Spleen (tissue), 11 donors: ENCODE measurements at regions not wholly inside any gene's neighbourhood (a gene's known extent, or its start where the extent isn't known, plus 50 kb on each side); places are given as distances from the start of the nearest gene placed in this dataset.

Source experiments
- DNase-seq: peaks from one replicate; pipeline ENCODE4 v3.0.0-alpha.2; 2020
- H3K27ac ChIP-seq, 8 donors: fragments of 200-600 bp; sonication (generic) in 7 of 8; 1 replicate in 4 of 8; 2 replicates in 4 of 8; pipeline versions ENCODE4 v1.5.0 to v1.8.0; 2016 to 2021; ENCODE audit warnings: inconsistent platforms in 4 of 8, mild to moderate bottlenecking in 4 of 8, moderate library complexity in 1 of 8
- H3K27me3 ChIP-seq, 7 donors: fragments of 200-600 bp; sonication (generic) in 6 of 7; replicated peaks in 1 of 7; 1 replicate in 4 of 7; 2 replicates in 3 of 7; pipeline versions ENCODE4 v1.5.0 to v1.8.0; 2016 to 2021; ENCODE audit warnings: inconsistent platforms in 3 of 7, mild to moderate bottlenecking in 1 of 7
- H3K36me3 ChIP-seq, 6 donors: fragments of 200-600 bp; sonication (generic) in 5 of 6; 1 replicate in 4 of 6; 2 replicates in 2 of 6; pipeline versions ENCODE4 v1.5.0 to v1.8.0; 2016 to 2021; ENCODE audit warnings: inconsistent platforms in 2 of 6
- H3K4me1 ChIP-seq, 6 donors: fragments of 200-600 bp; sonication (generic) in 5 of 6; 1 replicate in 3 of 6; 2 replicates in 3 of 6; pipeline versions ENCODE4 v1.5.0 to v1.8.0; 2016 to 2021; ENCODE audit warnings: inconsistent platforms in 3 of 6
- H3K4me3 ChIP-seq, 8 donors: fragments of 200-600 bp; sonication (generic) in 7 of 8; 1 replicate in 4 of 8; 2 replicates in 4 of 8; pipeline versions ENCODE4 v1.5.0 to v1.8.0; 2016 to 2021; ENCODE audit warnings: inconsistent platforms in 4 of 8, mild to moderate bottlenecking in 4 of 8, moderate library complexity in 2 of 8
- H3K9me3 ChIP-seq, 8 donors: fragments of 200-600 bp; sonication (generic) in 7 of 8; 1 replicate in 4 of 8; 2 replicates in 4 of 8; pipeline versions ENCODE4 v1.5.0 to v1.8.0; 2016 to 2021; ENCODE audit warnings: inconsistent platforms in 4 of 8
- CTCF ChIP-seq, 11 experiments: fragments of 200-600 bp in 7 of 11; fragments of 450-650 bp in 4 of 11; sonication (generic) in 4 of 11; IDR thresholded peaks in 8 of 11; conservative IDR thresholded peaks in 3 of 11; 1 replicate in 7 of 11; 2 replicates in 4 of 11; pipeline versions ENCODE4 v1.4.0 to v1.8.0; 2016 to 2021; ENCODE audit warnings: antibody characterized with exemption in 11 of 11, inconsistent platforms in 4 of 11, mild to moderate bottlenecking in 1 of 11
- POLR2A ChIP-seq, 3 donors: fragments of 450-650 bp; IDR thresholded peaks; one replicate each; pipeline ENCODE4 v1.5.1; 2017; ENCODE audit warnings: antibody characterized with exemption in 3 of 3, mild to moderate bottlenecking in 1 of 3
- POLR2AphosphoS5 ChIP-seq, 3 donors: sonication (generic); formaldehyde crosslinking; IDR thresholded peaks; one replicate each; pipeline ENCODE4 v1.5.1; 2017; ENCODE audit warnings: antibody characterized with exemption in 3 of 3
- WGBS, 5 donors: extraction: QIAGEN DNeasy Blood & Tissue Kit in 3 of 5; methylation state at CpG; one replicate each; pipeline versions ENCODE4 v1.1.5 to v1.1.7; 2013 to 2018; 5-methylcytosine and 5-hydroxymethylcytosine counted together
- intact Hi-C: fragments of 100-400 bp; cut with DNase I; formaldehyde crosslinking; loops from one replicate; pipeline ENCODE4 v1.15.0; 2023; ENCODE audit warnings: low total_unique reads
- donor health status: healthy with polysubstance abuse.
- donor health status: DM: no; HTN: no; CAD: no; lungs with moderate emphysema.
- donor health status: DM: no; HTN: no; CAD: no.
- donor health status: Bipolar disorder and iron deficiency.
- donor health status: healthy.
- donor health status: DM: no; HTN: no; CAD: no.
- donor health status: DM: yes; HTN: yes; CAD: no.

DNA sequence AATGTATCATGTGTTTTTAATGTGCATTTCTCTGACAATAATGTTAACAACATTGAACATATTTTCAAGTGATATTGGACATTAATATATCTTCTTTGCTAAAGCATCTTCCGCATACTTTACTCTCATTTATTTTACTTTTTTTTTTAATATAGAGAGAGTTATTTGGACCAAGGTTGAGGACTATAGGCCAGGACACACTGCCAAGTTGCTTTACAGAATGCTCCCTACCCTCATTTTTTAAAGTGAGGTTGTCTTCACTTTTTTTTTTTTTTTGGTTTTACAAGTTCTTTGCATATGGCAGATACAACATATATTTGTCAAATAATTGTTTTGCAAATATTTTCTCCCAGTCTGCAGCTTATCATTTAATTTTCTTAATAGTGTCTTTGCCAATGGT is 201.8 kb downstream of the OSR1 start:
- H3K27ac ChIP-seq, result no peak overlapping the region
- no peaks in the 10 kb centered on the region for H3K36me3 ChIP-seq
- H3K27me3 ChIP-seq, result no peaks in the 10 kb centered on the region
- H3K4me1 ChIP-seq, result no peaks in the 10 kb centered on the region
- 90 to 100% (median 98%) methylated on average over 1 of the region's 1 CpG for WGBS, 5 donors
- intact Hi-C loops, result no loop called here
- no peak overlapping the region for H3K4me3 ChIP-seq
- TF ChIP-seq POLR2AphosphoS5 (IDR thresholded peaks at IDR 0.05), result no peak
- no peak for TF ChIP-seq POLR2A (IDR thresholded peaks at IDR 0.05)
- TF ChIP-seq CTCF (IDR thresholded peaks at IDR 0.05 in 8 of 11, conservative IDR thresholded peaks at IDR 0.05 in 3 of 11), result no peak
- H3K9me3 ChIP-seq, result peaks cover 0 to 25% (median 16%) of the 10 kb centered on the region in 8 donors
- DNase-seq, result no peak

DNA sequence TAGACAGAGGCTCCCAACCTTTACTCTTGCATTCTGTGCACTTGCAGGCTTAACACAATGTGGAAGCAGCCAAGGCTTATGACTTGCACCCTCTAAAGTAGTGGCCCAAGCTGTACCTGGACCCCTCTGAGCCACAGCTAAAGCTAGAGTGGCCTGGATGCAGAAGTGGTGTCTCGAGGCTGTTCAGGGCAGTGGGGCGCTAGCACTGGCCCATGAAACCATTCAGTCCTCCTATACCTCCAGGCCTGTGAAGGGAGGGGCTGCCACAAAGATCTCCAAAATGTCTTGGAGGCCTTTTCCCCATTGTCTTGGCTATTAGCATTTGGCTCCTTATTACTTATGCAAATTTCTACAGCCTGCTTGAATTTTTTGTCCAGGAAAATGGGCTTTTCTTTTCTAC is 207.7 kb downstream of the OSR1 start:
- intact Hi-C loops, result no loop called here
- no peak for TF ChIP-seq CTCF (IDR thresholded peaks at IDR 0.05 in 8 of 11, conservative IDR thresholded peaks at IDR 0.05 in 3 of 11)
- no peak for TF ChIP-seq POLR2A (IDR thresholded peaks at IDR 0.05)
- TF ChIP-seq POLR2AphosphoS5 (IDR thresholded peaks at IDR 0.05), result no peak
- no peak overlapping the region for H3K27ac ChIP-seq
- H3K4me3 ChIP-seq, result no peak overlapping the region
- no peaks in the 10 kb centered on the region for H3K27me3 ChIP-seq
- H3K4me1 ChIP-seq, result no peaks in the 10 kb centered on the region
- no peaks in the 10 kb centered on the region for H3K36me3 ChIP-seq
- H3K9me3 ChIP-seq, result peaks cover 0 to 37% (median 30%) of the 10 kb centered on the region in 8 donors
- no peak for DNase-seq
- WGBS, 5 donors, result 75 to 94% (median 82%) methylated on average over 2 of the region's 2 CpGs

- Histone ChIP-seq H3K27ac (no peak overlapping the region), H3K27me3 (no peaks in the 10 kb centered on the region), H3K4me3 (no peak overlapping the region), H3K4me1 (no peaks in the 10 kb centered on the region), H3K36me3 (no peaks in the 10 kb centered on the region), H3K9me3 (peaks cover 0 to 29% (median 23%) of the 10 kb centered on the region in 8 donors)
- TF ChIP-seq CTCF (IDR thresholded peaks at IDR 0.05 in 8 of 11, conservative IDR thresholded peaks at IDR 0.05 in 3 of 11) (no peak), POLR2AphosphoS5 (IDR thresholded peaks at IDR 0.05) (no peak), POLR2A (IDR thresholded peaks at IDR 0.05) (no peak)
- 69 to 89% (median 83%) methylated on average over 1 of the region's 1 CpG for WGBS, 5 donors
- intact Hi-C loops, result no loop called here
- no peak for DNase-seq
Observed at GRCh38 chr2:19146867-19147266, 211.6 kb downstream of the OSR1 start.

- H3K36me3 ChIP-seq, result no peaks in the 10 kb centered on the region
- H3K4me1 ChIP-seq, result no peaks in the 10 kb centered on the region
- intact Hi-C loops, result no loop called here
- no peak overlapping the region for H3K4me3 ChIP-seq
- no peak for DNase-seq
- H3K27me3 ChIP-seq, result no peaks in the 10 kb centered on the region
- no peak overlapping the region for H3K27ac ChIP-seq
- TF ChIP-seq POLR2A (IDR thresholded peaks at IDR 0.05) (no peak), CTCF (IDR thresholded peaks at IDR 0.05 in 8 of 11, conservative IDR thresholded peaks at IDR 0.05 in 3 of 11) (no peak), POLR2AphosphoS5 (IDR thresholded peaks at IDR 0.05) (no peak)
- WGBS, 5 donors, result 78 to 97% (median 88%) methylated on average over 5 of the region's 5 CpGs
- no peaks in the 10 kb centered on the region for H3K9me3 ChIP-seq
Observed at GRCh38 chr2:19141234-19142004, 217.0 kb downstream of the OSR1 start.
